ENCODE measurements at regions not wholly inside any gene's neighbourhood (a gene's known extent, or its start where the extent isn't known, plus 50 kb on each side); places are given as distances from the start of the nearest gene placed in this dataset.

DNA sequence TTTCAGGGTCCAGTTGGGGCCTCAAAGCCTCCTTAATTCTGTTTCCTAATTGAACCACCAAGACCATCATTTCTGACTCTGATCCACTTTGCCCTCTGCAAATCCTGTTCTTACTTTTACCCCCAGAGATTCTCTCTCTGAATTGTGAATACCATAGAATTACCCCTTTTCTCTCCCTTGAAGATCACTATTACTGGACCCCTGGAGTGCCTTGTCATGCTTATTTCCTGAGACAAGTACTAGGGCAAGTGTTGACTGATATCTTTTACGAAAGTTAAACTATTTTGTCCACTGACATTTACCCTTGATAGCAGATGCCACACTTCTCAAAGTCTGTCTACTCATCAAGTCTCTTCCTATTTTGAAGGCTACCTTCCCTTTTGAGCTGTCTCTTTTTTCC, 246.9 kb upstream of the PTGER4 start:
- H3K9me3 Mint-ChIP-seq (ENCODE audit: low read depth), result no peaks in the 10 kb centered on the region
- no peak for TF ChIP-seq CTCF (IDR thresholded peaks at IDR 0.05)
- H3K4me1 Mint-ChIP-seq (ENCODE audit: low read depth), result peaks cover 13% of the 10 kb centered on the region
- DNase-seq (ENCODE audit: low spot score), result no peak
- no peak overlapping the region for H3K4me3 Mint-ChIP-seq (ENCODE audit: unreplicated experiment)
- no peaks in the 10 kb centered on the region for H3K27me3 Mint-ChIP-seq (ENCODE audit: low read depth)
- no peak overlapping the region for H3K27ac Mint-ChIP-seq (ENCODE audit: unreplicated experiment)
- no peaks in the 10 kb centered on the region for H3K36me3 Mint-ChIP-seq (ENCODE audit: low read depth)

DNA sequence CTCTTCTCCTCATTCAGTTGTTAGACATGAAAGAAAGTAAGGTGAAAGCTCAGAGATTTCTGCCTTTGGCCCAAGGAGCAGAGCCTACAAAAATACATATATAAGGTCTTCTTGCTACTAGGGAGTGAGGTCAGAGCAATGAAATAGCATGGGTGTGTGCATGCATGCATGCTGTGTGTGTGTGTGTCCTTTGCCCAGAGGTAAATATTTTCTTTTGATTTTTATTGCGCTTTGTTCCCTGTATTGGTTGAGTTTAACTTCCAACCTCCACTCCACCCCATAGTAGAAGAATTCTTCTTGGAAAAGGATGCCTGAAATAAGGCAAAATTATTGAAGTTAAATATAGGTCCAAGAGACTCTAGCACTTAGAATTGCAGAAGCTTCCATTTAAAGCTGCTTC, 248.0 kb upstream of the PTGER4 start:
- peaks cover 13% of the 10 kb centered on the region for H3K4me1 Mint-ChIP-seq (ENCODE audit: low read depth)

DNA sequence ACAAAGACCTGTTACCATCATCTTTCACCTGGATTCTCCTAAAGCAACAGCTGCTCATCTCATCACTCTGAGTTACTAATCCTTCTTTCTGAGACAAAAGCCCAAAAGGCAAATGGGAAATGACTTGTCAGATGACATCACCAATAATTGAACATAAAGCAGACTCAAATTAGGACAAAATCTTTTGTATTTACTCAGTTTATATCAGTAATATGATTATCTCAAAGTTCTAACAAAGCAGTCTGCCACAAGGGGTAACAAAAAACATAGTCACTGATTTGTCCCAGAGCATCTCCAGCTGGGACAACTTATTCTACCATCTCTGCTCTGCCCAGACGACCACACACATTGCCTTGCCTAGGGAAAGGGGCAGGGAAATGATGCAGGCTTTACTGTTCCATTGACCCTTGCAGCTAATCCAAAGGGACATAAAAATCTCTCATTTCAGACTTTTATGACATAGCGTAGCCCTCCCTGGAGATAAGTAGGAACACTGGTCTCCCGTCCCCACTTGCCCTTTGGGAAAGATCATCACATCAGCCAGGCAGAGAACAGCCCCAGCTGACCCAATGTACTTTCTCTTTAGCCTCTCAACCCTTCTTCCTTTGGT, 249.5 kb upstream of the PTGER4 start:
- Mint-ChIP-seq H3K36me3 (ENCODE audit: low read depth) (no peaks in the 10 kb centered on the region), H3K4me1 (ENCODE audit: low read depth) (peaks cover 13% of the 10 kb centered on the region), H3K27ac (ENCODE audit: unreplicated experiment) (no peak overlapping the region), H3K27me3 (ENCODE audit: low read depth) (no peaks in the 10 kb centered on the region), H3K4me3 (ENCODE audit: unreplicated experiment) (no peak overlapping the region), H3K9me3 (ENCODE audit: low read depth) (peaks cover 4% of the 10 kb centered on the region)
- no peak for TF ChIP-seq CTCF (IDR thresholded peaks at IDR 0.05)
- no peak for DNase-seq (ENCODE audit: low spot score)

More for the DNA sequence above, 248.0 kb upstream of the PTGER4 start:
- Mint-ChIP-seq H3K36me3 (ENCODE audit: low read depth) (no peaks in the 10 kb centered on the region), H3K9me3 (ENCODE audit: low read depth) (no peaks in the 10 kb centered on the region), H3K27ac (ENCODE audit: unreplicated experiment) (no peak overlapping the region), H3K4me3 (ENCODE audit: unreplicated experiment) (no peak overlapping the region), H3K27me3 (ENCODE audit: low read depth) (no peaks in the 10 kb centered on the region)
- no peak for TF ChIP-seq CTCF (IDR thresholded peaks at IDR 0.05)
- no peak for DNase-seq (ENCODE audit: low spot score)

- Mint-ChIP-seq H3K27me3 (ENCODE audit: low read depth) (no peaks in the 10 kb centered on the region), H3K9me3 (ENCODE audit: low read depth) (peaks cover 5% of the 10 kb centered on the region), H3K27ac (ENCODE audit: unreplicated experiment) (no peak overlapping the region), H3K4me1 (ENCODE audit: low read depth) (peaks cover 13% of the 10 kb centered on the region), H3K4me3 (ENCODE audit: unreplicated experiment) (no peak overlapping the region), H3K36me3 (ENCODE audit: low read depth) (no peaks in the 10 kb centered on the region)
- TF ChIP-seq CTCF (IDR thresholded peaks at IDR 0.05), result no peak
- no peak for DNase-seq (ENCODE audit: low spot score)
These were observed 250.2 kb upstream of the PTGER4 start for GRCh38 chr5:40429258-40430100.

GRCh38 chr5:40428815-40429214, 250.9 kb upstream of the PTGER4 start:
- Mint-ChIP-seq H3K36me3 (ENCODE audit: low read depth) (no peaks in the 10 kb centered on the region), H3K9me3 (ENCODE audit: low read depth) (peaks cover 8% of the 10 kb centered on the region), H3K4me3 (ENCODE audit: unreplicated experiment) (no peak overlapping the region), H3K27me3 (ENCODE audit: low read depth) (no peaks in the 10 kb centered on the region), H3K4me1 (ENCODE audit: low read depth) (peaks cover 13% of the 10 kb centered on the region), H3K27ac (ENCODE audit: unreplicated experiment) (no peak overlapping the region)
- DNase-seq (ENCODE audit: low spot score), result no peak
- no peak for TF ChIP-seq CTCF (IDR thresholded peaks at IDR 0.05)
